ENCODE measurements at regions not wholly inside any gene's neighbourhood (a gene's known extent, or its start where the extent isn't known, plus 50 kb on each side); places are given as distances from the start of the nearest gene placed in this dataset.

- no peak for TF ChIP-seq CHD7 (IDR thresholded peaks at IDR 0.05; ENCODE audit: insufficient replicate concordance, low read length)
- TF ChIP-seq TEAD4 (IDR thresholded peaks at IDR 0.05; ENCODE audit: low read depth, low read length): no peak
- TF ChIP-seq SP2 (IDR thresholded peaks at IDR 0.05; ENCODE audit: low read length): no peak
- no peak for TF ChIP-seq POLR2A (IDR thresholded peaks at IDR 0.05; ENCODE audit: control extremely low read depth in 1 of 2, low read depth in 2 of 2, low read length in 2 of 2)
- TF ChIP-seq MAX (IDR thresholded peaks at IDR 0.05): no peak
- TF ChIP-seq TCF12 (IDR thresholded peaks at IDR 0.05; ENCODE audit: low read depth, low read length): no peak
- TF ChIP-seq RXRA (IDR thresholded peaks at IDR 0.05; ENCODE audit: insufficient read depth, low read depth, low read length): no peak
Measured at GRCh38 chr1:60411591-60411990, 338.0 kb upstream of the C1orf87 start (continued).
